DMS153 treated with DMSO at 0.1 percent for 48 hours (cell line): ENCODE measurements at regions not wholly inside any gene's neighbourhood (a gene's known extent, or its start where the extent isn't known, plus 50 kb on each side); places are given as distances from the start of the nearest gene placed in this dataset.
"Not testable (repeated sequence)": the region's sequence is repeated elsewhere in the genome, so short reads cannot be mapped to it uniquely, and the experiment has no call there.

Experiments
- DNase-seq: peaks from one replicate; lab custom pipeline; 2025; ENCODE audit not compliant: unreplicated experiment; lab: John Stamatoyannopoulos, UW

DNA sequence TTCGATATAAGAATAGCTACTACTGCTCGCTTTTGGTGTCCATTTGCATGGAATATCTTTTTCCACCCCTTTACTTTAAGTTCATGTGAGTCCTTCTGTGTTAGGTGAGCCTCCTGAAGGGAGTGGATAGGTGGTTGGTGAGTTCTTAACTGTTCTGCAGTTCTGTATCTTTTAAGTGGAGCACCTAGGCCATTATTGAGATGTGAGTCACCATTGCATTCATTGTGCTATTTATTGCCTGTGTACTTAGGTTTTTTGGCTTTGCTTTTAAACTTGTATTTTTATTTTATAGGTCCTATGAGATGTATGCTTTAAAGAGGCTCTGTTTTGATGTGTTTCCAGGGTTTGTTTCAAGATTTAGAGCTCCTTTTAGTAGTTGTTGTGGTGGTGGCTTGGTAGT lies 1430.8 kb downstream of the REEP3 start:
- DNase-seq, result no peak

DNA sequence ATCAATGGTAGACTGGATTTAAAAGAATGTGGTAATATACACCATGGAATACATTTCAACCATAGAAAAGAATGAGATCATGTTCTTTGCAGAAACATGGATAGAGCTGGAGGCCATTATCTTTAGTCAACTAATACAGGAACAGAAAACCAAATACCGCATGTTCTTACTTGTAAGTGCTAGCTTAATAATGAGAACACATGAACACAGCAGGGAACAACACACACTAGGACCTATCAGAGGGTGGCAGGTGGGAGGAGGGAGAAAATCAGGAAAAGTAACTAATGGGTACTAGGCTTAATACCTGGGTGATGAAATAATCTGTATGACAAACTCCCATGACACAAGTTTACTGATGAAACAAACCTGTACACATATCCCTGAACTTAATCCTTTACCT lies 1435.2 kb downstream of the REEP3 start:
- DNase-seq, result no peak

DNA sequence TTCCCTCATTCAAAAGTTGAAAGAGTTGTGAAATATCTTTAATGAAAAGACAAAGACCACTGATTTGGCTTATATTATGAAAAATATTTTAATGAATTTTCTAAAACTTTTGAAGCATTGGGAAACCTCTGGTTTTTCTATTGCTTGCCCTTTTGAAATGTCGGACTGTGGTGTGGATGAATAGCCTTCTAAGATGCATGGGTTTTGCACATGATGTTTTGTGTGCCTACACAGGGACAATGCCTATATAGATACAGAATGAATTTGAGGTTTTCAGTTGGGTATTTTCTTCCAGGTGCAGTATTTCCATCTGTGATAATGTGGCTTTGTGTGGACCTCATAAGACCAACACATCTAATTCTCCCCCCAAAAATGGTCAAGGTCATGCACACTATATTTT lies 1437.9 kb downstream of the REEP3 start:
- no peak for DNase-seq

DNA sequence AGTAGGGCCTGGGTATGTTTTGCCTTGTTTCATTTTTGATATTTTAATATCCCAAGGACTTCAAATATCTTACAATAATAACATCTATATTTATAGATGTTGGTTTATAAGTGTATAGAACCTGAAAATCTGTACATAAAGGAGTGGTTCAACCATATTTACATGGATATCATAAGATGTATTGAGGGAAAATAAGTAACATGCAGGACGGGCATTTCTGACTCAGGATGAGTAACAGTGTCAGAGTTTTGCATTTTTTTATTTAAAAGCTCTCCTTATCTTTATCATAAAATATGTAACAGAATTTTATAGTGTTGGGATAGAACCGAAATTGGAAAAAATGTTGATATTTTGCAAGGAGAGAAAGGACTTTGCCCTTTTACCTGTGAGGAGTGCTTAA lies 1438.7 kb downstream of the REEP3 start:
- DNase-seq, result no peak

DNA sequence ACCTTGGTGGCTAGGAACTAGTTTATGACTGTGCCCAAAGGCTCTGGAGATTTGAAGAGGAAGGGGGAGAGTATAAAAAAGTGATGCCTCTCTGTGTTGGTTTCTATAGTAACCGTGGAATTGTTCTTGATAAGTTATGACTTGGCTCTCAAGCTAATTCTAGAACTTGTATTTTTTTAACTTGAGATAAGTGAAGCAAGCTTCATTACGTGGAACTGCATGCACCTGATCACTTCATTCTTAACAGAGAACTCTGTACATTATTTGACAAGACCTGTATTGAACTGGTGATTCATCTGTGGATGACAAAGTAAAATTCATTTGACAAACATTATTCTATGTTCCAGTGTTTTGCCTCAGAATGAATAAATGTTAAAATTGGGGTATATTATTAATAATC lies 1452.2 kb downstream of the REEP3 start:
- DNase-seq, result no peak

DNA sequence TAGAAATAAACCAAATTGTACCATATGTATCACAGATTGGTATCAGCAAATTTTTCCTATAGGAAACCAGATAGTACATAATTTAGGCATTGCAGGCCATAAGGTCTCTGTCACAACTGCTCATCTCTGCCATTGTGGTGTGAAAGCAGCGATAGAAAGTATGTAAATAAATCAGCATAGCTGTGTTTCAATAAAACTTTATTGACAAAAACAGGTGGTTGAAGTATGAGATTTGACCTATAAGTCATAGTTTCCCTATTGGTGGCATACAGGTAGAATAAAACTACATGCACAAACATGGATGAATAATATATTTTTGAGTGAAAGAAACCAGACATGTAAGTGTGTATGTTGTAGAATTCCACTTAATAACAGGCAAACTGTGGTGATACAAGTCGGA lies 1454.9 kb downstream of the REEP3 start:
- no peak for DNase-seq

DNA sequence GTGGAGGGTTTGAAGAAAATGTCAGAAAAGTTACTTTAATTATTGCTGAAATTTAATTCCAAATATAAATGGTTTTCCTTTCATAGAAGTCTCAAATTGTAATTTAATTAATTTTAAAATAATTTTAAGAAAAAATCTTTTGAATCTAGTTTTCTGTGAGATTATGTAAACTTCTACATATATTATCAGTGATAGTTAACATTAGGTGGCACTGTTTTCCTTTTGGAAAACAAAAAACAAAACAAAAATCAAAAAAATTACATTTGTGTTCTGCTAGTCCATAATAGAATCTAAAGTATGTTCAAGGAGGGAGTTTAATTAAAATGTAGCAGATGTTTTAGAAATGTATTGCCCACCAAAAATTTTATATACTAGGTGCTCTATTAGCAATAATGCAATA lies 1456.7 kb downstream of the REEP3 start:
- DNase-seq, result no peak

DNA sequence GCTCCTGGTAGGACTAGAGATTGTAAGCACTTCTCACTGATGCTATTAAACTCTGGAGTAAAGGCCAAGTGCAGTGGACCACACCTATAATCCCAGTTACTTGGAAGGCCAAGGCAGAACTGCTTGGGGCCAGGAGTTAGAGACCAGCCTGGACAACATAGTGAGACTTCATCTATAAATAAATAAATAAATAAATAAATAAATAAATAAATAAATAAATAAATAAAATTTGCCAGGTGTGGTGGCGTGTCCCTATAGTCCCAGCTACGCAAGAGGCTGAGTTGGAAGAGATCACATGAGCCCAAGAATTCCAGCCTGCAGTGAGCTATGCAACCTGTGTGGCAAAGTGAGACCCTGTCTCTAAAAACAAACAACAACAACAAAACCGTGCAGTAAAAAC lies 1475.7 kb downstream of the REEP3 start:
- no peak for DNase-seq

DNA sequence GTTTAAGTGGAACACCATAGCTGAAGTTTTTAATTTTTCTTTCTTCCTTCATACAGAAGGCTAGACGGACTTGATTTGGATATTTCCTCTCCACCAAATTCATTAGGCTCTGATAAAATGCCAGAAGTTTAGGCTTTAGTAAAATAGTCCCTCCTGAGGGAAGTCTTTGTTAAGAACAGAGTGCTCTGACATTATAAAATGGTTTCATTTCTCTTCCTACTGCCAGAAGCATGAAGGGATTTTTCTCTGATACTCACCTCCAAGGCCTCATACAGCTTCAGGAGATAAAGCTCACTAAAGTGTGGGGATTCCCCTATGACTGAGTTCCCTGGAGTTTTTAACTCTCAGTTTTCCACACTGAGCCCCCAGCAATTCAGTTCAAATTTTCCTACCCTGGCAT lies 1489.6 kb downstream of the REEP3 start:
- no peak for DNase-seq

DNA sequence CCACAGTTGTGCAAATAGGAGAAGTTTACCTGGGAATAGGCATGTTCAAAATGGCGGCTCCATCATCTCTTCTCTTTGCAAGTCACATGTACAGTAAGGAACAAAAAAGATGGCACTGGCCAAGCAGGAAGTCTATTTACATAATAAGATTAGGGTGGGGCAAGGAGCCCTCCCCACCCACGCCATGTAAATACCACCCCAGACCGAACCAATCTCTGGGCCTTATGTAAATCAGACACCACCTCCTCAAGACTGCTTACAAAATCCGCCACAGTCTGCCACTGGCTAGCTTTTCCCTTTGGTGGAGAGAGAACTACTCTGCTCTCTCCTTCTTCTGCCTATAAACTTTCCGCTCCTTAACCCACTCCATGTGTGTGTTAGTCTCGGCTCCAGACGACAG lies 1496.3 kb downstream of the REEP3 start:
- no peak for DNase-seq

DNA sequence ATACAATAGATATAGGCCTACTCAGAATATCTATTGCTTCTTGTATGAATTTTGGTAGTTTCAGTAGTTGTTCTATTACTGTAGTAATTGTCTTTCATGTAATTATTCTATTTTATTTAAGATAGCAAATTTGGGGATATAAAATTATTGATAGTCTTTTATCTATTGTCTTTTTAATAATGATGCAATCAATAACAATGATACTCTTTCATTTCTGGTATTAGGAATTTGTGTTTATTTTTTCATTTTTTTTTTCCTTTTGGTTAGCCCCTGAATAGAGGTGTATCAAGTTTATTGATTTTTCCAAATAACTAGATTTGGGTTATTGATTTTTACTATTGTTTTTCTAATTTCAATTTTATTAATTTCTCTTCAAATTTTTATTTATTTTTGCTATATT lies 1503.7 kb downstream of the REEP3 start:
- DNase-seq, result no peak

DNA sequence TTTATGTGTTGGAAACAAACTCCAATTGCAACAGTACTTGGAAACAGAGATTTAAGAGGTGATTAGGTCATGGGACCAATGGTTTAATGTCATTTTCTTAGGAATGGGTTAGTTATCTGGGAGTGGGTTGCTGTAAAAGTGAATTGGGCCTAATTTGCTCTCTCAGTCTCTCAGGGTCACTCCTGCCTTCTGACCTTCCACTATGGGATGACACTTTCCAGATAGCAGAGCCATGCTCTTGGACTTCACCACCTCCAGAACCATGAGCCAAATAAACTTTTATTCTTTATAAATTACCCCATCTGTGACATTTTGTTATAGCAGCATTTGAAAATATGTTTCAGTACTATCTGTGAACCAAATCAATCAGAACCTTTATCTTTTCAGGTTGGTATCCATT lies 1509.1 kb downstream of the REEP3 start:
- no peak for DNase-seq

DNA sequence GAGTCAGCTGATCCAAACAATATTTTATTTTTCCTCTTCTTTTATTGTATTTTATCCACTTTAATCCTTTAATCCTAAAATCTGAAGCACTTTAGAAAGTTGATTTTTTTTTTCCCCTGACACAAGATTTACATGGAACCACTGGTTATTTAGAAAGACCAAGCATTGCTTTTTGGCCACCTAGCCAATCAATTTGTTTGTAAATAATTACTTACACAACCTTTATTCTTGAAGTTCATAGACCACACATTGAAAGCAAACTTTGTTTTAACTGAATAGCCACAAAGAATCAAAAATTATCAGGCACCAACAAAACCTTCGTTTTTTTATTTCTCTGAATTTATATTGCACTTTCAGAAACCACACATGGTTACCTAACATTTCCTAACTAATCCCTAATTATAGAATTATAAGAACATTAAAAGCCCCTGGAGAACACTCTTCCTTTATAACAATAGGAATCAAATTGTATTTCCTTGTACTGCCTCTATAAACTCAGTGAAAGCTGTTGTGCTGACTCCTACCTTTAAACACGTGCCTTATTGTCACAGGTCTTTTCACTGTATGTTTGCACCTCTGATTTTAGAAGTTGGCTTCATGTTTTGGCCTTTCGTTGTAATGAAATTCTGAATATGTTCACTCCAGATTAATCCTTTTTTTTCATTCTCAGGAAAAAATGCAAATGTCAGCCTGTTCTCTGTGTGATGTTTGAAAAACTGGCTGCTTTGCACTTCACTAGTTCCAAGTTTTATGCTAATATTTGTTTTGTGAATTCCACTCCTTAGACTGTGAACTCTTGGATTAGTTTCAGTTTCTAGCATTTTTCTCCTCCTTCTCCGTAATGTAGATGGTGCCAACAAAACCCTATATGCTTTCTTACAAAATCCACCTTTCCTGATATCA lies 1511.9 kb downstream of the REEP3 start:
- no peak for DNase-seq

DNA sequence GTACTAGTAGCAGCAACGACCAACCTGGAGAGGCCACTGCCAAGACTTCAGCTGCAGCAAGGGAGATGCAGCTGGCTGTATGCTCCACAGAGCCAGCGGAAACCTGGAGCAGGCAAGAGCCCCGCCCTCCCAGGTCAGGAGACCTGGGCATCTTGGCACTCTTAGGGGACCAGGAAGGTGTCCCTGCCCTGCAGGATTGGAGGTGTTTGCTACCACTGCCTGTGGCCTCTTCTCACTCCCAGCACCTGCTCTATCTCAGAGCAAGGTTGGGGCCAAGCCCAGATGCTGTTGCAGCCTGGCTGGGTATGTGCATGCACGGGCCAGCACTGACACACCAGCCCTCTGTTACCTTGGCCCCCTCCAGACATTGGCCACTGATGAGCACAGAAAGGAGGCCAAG lies 1512.8 kb downstream of the REEP3 start:
- DNase-seq, result no peak

DNA sequence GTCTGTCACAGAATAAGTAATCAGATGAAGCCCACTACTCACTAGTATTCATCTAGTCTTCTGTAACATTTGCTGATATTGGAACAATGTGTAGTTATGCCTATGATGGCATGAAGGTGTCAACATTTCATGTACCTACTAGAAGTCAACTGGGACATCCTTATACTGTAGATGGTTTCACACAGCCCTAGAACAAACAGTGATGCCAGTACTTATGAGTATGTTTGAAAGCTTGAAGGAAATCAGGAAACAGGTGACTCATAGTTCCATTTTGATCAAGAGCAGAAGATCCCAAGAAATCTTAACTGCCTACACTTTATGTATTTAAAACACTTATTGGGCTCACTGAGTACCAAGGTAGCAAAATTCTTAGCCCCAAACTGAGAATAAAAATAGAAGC lies 1519.6 kb downstream of the REEP3 start:
- no peak for DNase-seq

DNA sequence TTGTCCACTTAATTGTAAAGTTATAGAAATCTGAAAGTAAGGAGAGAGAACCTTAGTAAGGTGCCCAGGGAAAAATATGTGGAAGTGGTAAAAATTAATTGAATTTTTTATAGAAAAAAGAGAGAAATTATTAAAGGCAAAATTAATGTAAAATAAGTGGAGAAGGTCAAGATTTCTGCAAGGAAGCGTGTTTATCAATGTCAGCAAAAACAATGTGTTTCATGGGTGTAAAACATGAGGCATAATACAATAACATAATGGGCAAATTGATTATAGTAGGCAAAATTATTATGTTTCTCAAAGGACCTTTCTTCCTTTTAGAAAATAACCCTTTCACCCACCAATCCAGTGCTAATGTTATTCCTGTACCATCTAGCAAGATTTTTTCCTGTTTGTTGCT lies 1520.1 kb downstream of the REEP3 start:
- no peak for DNase-seq

DNA sequence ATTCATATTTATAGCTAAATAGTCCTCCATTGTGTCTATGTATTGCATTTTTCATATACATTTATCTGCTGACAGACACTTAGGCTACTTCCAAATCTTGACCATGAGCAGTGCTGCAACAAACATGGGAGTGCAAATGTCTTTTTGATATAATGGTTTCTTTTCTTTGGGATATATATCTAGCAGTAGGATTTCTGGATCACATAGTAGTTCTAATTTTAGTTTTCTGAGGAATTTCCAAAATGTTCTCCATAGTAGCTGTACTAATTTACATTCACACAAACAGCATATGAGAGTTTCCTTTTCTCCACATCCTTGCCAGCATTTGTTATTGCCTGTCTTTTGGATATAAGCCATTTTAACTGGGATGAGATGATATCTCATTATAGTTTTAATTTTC lies 1521.3 kb downstream of the REEP3 start:
- DNase-seq, result no peak

DNA sequence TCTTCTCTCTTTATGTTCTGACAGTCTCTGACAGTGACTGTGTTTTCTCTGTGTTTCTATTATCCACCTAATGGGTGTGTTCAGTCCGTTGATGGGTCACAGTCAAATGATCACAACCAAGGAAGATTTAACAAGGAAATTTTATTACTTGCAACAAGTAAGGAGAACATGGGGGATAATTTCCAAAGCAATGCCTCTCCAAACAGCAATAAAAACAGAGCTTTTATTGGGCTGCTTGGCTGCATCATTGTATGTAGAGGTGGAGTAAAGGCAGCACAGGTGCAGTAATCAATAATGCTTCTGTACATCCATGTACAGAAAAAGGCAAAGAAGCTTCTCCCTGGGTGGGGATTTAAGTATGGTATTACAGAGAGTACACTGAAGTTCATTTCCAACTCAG lies 1525.6 kb downstream of the REEP3 start:
- no peak for DNase-seq

DNA sequence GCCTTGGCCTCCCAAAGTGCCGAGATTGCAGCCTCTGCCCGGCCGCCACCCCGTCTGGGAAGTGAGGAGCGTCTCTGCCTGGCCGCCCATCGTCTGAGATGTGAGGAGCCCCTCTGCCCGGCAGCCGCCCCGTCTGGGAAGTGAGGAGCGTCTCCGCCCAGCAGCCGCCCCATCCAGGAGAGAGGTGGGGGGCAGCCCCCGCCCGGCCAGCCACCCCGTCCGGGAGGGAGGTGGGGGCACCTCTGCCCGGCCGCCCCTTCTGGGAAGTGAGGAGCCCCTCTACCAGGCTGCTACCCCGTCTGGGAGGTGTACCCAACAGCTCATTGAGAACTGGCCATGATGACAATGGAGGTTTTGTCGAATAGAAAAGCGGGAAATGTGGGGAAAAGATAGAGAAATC lies 1530.9 kb downstream of the REEP3 start:
- DNase-seq, result not testable (repeated sequence)

DNA sequence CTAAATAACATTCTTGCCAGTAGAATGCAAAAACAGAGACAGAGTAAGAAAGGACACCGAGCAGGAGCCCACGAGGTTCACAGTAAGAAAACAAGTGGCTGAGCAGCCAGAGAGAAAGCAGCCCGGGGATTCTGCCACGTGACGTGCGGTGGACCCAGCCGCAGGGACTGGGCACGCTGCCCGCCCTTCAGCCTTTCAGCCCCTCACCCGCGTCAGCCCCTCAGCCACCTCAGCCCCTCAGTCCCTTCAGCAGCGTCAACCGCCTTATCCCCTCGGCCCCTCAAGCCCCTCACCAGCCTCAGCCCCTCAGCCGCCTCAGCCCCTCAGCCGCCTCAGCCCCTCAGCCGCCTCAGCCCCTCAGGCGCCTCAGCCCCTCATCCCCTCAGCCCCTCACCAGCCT lies 1532.2 kb downstream of the REEP3 start:
- DNase-seq, result not testable (repeated sequence)

DNA sequence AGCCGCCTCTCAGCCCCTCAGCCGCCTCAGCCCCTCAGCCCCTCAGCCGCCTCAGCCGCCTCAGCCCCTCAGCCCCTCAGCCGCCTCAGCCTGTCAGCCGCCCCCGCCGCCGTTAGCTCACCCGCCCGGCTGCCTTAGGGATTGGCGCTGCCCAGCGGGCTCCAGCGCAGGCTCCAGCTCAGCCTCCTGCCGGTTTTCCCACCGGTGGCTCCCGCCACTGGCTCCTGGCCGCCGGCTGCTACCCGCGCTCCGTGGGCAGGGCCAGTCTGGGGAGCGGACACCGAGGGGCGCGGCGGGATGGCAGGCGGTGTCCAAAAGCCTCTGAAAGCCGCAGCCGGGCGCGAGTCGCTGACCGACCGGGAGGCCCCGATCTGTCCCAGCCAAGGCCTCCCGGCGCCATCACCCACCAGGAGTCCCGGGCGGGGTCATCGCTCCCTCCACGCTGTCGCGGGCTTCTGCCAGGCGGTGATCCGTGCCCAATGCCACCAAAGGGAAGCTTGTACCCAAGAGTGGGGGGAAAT lies 1532.7 kb downstream of the REEP3 start:
- DNase-seq, result not testable (repeated sequence)

DNA sequence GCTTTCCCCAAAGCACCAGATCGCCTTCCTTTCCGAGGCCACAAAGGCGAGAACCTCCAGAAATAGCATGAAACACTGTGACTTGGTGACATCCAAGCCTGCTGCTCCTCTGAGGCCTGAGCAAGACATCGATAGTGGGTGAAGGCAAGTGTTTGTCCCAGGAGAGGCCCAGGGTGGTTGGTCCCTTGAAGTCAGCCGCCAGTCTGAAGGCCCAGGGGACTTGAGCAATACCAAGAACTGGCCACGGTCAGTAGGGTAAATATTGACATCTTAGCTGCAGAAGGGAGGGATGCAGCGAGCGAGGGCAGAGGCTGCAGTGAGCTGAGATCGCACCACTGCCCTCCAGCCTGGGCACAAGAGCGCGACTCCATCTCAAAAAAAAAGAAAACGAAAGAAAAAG lies 1533.5 kb downstream of the REEP3 start:
- not testable (repeated sequence) for DNase-seq

DNA sequence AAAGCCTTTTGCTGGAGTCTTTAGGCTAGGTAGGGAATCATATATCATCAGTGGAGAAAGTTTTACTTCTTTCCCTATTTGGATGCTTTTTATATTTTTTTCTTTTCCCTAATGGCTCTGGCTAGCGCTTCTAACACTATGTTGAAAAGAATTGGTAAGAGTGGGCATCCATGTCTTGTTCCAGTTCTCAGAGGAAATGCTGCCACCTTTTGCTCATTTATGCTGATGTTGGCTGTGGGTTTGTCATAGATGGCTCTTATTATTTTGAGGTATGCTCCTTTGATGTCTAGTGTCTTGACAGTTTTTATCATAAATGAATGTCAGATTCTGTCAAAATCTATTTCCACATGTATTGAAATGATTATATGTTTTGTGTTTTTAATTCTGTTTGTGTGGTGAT lies 1544.1 kb downstream of the REEP3 start:
- no peak for DNase-seq
